Muscle layer of duodenum (tissue), 2 donors: ENCODE measurements at regions not wholly inside any gene's neighbourhood (a gene's known extent, or its start where the extent isn't known, plus 50 kb on each side); places are given as distances from the start of the nearest gene placed in this dataset.

Source experiments
- H3K27ac ChIP-seq: one replicate; pipeline ENCODE4 v1.7.0; 2013; ENCODE audit warnings: mild to moderate bottlenecking, low read length
- H3K27me3 ChIP-seq: one replicate; pipeline ENCODE4 v1.7.0; 2013; ENCODE audit warnings: low read depth, mild to moderate bottlenecking, control low read depth, low read length
- H3K36me3 ChIP-seq, 2 donors: one replicate each; pipeline ENCODE4 v1.7.0; 2013; ENCODE audit warnings: low read length in 2 of 2, control low read depth in 1 of 2, mild to moderate bottlenecking in 1 of 2; ENCODE audit not compliant: insufficient read depth in 2 of 2, control insufficient read depth in 1 of 2
- H3K4me1 ChIP-seq, 2 donors: one replicate each; pipeline ENCODE4 v1.7.0; 2013; ENCODE audit warnings: low read length in 2 of 2, mild to moderate bottlenecking in 2 of 2, control low read depth in 1 of 2, moderate library complexity in 1 of 2; ENCODE audit not compliant: insufficient read depth in 2 of 2, control insufficient read depth in 1 of 2
- H3K4me3 ChIP-seq, 2 donors: one replicate each; pipeline ENCODE4 v1.7.0; 2013; ENCODE audit warnings: low read length in 2 of 2, low read depth in 1 of 2, mild to moderate bottlenecking in 1 of 2
- H3K9me3 ChIP-seq, 2 donors: one replicate each; pipeline ENCODE4 v1.7.0; 2013; ENCODE audit warnings: low read length in 2 of 2, control low read depth in 1 of 2, mild to moderate bottlenecking in 1 of 2; ENCODE audit not compliant: control insufficient read depth in 1 of 2
- donor health status: healthy.

- no peaks in the 10 kb centered on the region for H3K27me3 ChIP-seq
- H3K4me3 ChIP-seq = no peak overlapping the region
- no peaks in the 10 kb centered on the region for H3K36me3 ChIP-seq
- H3K9me3 ChIP-seq = no peaks in the 10 kb centered on the region
- peaks cover 2 to 4% of the 10 kb centered on the region in 2 donors for H3K4me1 ChIP-seq
- no peak overlapping the region for H3K27ac ChIP-seq
Observed at GRCh38 chr9:2565676-2566340, 55.8 kb upstream of the VLDLR start.

- H3K27ac ChIP-seq = no peak overlapping the region
- no peak overlapping the region for H3K4me3 ChIP-seq
- H3K4me1 ChIP-seq = peaks cover 7 to 8% of the 10 kb centered on the region in 2 donors
- H3K9me3 ChIP-seq = no peaks in the 10 kb centered on the region
- no peaks in the 10 kb centered on the region for H3K27me3 ChIP-seq
- no peaks in the 10 kb centered on the region for H3K36me3 ChIP-seq
Observed at GRCh38 chr9:2567922-2568321, 53.7 kb upstream of the VLDLR start.

DNA sequence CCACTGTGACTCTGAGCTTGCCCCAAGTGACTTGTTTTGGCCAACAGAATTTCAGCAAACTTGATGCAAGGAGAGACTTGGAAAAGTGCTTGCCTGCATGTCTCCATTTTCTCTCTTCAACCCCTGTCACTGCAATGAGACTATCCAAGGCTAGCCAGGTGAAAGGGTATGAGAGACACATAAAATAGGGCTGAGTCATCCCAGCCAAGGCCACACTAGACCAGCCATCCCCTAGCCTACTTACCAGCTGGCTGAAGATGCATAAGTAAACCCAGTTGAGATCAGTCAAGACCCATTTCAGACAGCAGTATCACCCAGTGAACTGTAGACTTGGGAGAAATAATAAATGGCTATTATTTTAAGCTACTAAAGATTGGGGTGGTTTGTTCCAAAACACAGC lies 52.9 kb upstream of the VLDLR start:
- H3K27me3 ChIP-seq = no peaks in the 10 kb centered on the region
- no peak overlapping the region for H3K27ac ChIP-seq
- peaks cover 7 to 8% of the 10 kb centered on the region in 2 donors for H3K4me1 ChIP-seq

GRCh38 chr9:2570615-2571479 lies 50.7 kb upstream of the VLDLR start:
- H3K9me3 ChIP-seq = no peaks in the 10 kb centered on the region
- no peaks in the 10 kb centered on the region for H3K27me3 ChIP-seq
- H3K4me1 ChIP-seq = peaks cover 7 to 8% of the 10 kb centered on the region in 2 donors
- no peak overlapping the region for H3K4me3 ChIP-seq
- no peak overlapping the region for H3K27ac ChIP-seq
- no peaks in the 10 kb centered on the region for H3K36me3 ChIP-seq

More for the DNA sequence above, 52.9 kb upstream of the VLDLR start:
- Histone ChIP-seq H3K9me3 (no peaks in the 10 kb centered on the region), H3K4me3 (no peak overlapping the region), H3K36me3 (no peaks in the 10 kb centered on the region)
